ENCODE measurements at regions not wholly inside any gene's neighbourhood (a gene's known extent, or its start where the extent isn't known, plus 50 kb on each side); places are given as distances from the start of the nearest gene placed in this dataset.

DNA sequence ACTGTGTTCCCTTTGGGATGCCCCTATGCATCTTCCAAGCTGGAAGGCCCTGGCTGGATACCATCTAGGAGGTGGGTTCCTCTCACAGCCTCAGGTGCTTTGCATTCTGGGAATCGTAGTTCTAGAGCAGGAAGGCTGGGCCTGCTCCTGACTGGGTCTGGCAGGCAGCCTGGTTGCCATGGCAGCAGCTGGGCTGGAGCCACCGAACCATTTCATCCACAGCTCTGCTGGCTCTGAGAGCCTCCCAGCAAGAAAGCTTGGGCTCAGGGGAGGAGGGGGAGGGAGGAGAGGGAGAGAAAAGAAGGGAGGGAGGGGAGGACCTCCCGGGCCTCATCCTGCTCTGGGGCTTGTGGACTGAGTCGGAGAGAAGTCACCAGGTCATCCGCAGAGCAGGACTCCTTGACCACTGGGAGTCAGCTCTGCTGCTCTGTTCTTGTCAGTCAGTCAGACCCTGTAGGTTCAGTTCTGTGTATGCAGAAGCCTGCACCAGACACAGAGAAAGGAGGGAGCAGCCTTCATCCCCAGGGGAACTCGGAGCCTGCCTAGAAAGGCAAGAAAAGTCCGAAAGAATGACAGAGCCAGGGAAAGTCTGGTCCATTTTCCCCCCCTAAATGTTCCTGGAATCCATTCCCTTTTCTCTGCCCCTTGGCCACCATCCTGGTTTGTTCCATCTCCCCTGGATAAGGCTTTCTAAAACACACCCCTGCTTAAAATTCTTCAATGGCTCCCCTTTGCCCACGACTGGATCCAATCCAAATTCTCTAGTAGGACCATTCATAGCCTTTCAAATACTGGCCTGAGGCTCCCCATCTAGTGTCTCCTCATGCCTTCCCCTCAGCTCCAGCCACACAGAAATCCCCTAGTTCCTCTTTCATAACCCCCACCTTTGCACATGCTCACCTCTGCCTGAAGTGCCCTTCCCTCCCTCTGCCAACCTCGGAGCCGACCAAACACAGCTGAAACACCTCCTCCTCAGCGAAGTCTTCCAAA lies 65.4 kb upstream of the ARAP3 start:
- no peak for TF ChIP-seq CTCF (IDR thresholded peaks at IDR 0.05)
- no peak for TF ChIP-seq POLR2A (IDR thresholded peaks at IDR 0.05)
- TF ChIP-seq EP300 (IDR thresholded peaks at IDR 0.05): no peak

Data from tibial nerve (tissue), 4 donors.